SH-SY5Y (cell line): ENCODE measurements at regions not wholly inside any gene's neighbourhood (a gene's known extent, or its start where the extent isn't known, plus 50 kb on each side); places are given as distances from the start of the nearest gene placed in this dataset.

Experiments used
- GATA2 ChIP-seq: IDR thresholded peaks from 2 replicates; pipeline ENCODE4 v1.6.1; 2011; ENCODE audit warnings: mild to moderate bottlenecking, low read depth, low read length
- GATA3 ChIP-seq: IDR thresholded peaks from 2 replicates; pipeline ENCODE4 v1.6.1; 2011; ENCODE audit warnings: low read depth, mild to moderate bottlenecking, low read length, moderate library complexity

DNA sequence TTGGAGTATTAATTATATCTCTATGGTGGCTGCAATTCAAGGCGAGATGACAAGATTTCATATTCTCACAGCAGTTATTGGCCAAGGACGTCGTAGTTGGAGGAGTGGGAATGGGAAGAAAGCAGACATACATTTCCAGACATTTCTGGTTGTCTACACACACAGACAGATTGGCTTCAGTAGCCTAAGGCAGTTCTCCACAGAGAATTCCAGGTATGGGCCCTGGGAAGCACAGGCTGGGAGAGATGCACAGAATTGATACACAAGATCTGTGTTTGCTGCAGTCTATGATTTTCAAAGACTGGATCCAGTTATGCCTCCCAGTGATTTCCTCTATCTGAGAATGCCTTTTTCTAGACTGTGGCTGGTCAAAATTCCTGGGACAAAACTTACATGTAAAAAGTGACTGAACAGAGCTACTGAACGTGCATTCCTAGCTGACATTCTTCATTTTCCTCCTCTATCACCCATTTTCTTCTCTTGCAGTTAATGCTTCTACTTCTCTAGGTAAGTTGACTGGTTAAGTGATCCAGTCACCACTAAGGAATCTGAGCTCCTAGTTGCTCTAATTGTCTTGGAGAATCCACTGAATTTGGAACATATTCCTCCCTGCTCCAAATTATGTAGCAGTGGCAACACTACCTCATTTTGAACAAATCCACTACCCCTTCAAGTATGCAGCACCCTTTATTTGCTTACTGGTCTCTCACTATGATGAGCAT is 386.7 kb upstream of the CDH7 start:
- TF ChIP-seq GATA3 (no peak), GATA2 (no peak)
